Occipital lobe (tissue), 1 donor: ENCODE measurements at regions not wholly inside any gene's neighbourhood (a gene's known extent, or its start where the extent isn't known, plus 50 kb on each side); places are given as distances from the start of the nearest gene placed in this dataset.

Experiments
- DNase-seq: peaks from one replicate; lab custom pipeline; 2025; lab: John Stamatoyannopoulos, UW

- no peak for DNase-seq
These were observed 212.2 kb upstream of the SLC24A2 start for GRCh38 chr9:20001058-20001457.

DNA sequence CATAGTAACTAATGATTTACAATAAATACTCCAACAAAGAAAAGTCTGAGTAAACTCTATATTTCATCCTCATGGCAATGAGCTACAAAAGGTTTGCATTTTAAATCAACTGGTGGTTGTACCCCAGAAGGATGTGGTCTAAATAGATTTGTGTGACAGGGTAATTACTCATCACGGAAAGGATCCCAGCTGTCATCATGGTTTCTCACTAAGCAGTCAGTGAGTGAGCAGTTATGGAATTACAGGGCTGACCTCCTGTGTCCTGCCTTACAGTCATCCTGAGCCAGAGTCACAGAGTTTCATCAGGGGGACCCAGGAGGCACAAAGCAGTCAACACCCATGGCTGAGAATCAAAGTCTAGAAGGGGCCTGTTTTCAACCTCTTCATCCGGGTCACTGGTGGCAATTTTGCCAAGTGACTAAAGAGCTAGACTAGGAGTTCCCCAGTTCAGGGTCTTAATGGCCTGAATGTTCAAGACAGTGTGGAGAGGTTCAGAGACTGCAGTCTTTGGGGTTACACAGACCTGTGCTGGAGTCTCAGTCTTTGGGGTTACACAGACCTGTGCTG, 210.7 kb upstream of the SLC24A2 start:
- no peak for DNase-seq

DNA sequence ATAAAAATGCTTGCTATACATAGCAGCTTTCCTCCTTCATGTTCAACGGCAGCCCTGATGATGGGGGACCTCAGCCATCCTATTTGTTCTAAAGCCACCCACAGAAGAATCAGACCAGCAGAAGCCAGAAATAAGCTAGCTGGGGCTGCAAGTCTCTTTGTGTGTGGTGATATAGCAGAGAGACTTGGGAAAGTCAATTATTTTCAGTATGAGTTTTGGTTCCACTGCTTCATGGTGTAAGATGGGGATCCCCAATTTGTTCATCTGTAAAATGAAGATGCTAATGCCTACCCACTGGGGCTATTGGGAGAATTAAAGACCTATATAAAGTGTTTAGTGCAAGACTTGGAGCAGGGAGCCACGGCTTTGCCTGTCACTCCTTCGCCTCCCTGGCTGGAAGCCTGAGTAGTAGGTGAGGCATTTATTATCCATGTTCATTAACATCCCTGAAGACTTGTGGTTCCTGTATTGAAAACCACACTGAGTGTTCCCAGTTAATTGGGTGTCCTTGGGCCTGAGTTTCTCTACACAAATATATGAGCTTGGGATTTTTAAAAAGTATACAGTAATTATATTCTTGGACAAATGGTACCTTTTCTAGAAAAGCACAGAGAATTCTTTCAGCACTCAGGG, 210.1 kb upstream of the SLC24A2 start:
- DNase-seq, result no peak

GRCh38 chr9:19998153-19998552, 209.3 kb upstream of the SLC24A2 start:
- DNase-seq, result no peak

GRCh38 chr9:19995619-19996018, 206.8 kb upstream of the SLC24A2 start:
- no peak for DNase-seq

- DNase-seq, result no peak
These were observed 205.5 kb upstream of the SLC24A2 start for GRCh38 chr9:19994296-19994695.

DNA sequence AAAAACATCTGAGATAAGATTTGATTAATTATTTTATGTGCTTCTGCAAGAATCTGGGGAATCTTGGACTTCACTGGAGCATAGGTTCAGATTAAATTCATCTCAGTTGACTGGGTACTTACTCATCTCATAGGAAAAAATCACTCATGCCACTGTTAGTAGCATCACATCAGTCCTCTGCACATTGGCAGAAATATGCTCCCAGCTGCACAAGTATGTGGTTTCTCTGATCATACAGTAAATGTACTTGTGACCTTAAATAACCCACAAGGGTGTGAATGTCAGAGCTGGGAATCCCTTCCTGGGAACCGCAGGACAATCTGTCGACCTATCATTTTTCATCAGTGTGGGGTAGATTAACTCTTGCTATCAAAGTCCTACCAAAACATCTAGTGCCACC, 203.7 kb upstream of the SLC24A2 start:
- no peak for DNase-seq

GRCh38 chr9:19989213-19989612, 200.4 kb upstream of the SLC24A2 start:
- no peak for DNase-seq

GRCh38 chr9:19988281-19988680, 199.4 kb upstream of the SLC24A2 start:
- no peak for DNase-seq

- no peak for DNase-seq
These were observed 196.2 kb upstream of the SLC24A2 start for GRCh38 chr9:19985081-19985480.

- no peak for DNase-seq
These were observed 187.4 kb upstream of the SLC24A2 start for GRCh38 chr9:19976226-19976625.

- no peak for DNase-seq
These were observed 186.7 kb upstream of the SLC24A2 start for GRCh38 chr9:19975499-19975898.

GRCh38 chr9:19969721-19970120, 180.9 kb upstream of the SLC24A2 start:
- DNase-seq, result no peak

DNA sequence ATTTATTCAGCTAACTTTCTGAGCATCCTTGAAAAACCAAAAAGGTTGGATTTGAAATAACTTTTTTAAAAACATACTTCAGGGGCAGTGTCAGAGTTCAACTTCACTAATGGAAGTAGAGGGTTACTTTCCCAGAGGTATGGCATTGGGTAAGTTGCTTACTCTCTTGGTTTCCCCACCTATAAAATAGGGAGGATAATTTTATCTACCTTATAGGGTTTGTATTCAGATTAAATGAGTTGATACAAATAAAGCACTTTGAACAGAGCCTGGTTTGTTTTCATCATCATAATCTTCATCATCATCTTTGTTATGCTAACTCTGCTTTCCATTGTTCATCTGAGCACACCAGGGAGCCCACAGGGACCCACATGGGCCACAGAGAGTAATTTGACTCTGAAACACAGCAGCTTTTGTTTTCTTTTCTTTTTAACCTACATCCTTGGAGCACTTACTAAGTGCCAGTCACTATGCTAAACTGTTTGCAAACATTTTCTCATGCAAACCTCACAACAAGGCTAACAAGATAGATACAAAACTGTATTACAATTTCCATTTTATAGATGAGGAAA, 179.1 kb upstream of the SLC24A2 start:
- no peak for DNase-seq

DNA sequence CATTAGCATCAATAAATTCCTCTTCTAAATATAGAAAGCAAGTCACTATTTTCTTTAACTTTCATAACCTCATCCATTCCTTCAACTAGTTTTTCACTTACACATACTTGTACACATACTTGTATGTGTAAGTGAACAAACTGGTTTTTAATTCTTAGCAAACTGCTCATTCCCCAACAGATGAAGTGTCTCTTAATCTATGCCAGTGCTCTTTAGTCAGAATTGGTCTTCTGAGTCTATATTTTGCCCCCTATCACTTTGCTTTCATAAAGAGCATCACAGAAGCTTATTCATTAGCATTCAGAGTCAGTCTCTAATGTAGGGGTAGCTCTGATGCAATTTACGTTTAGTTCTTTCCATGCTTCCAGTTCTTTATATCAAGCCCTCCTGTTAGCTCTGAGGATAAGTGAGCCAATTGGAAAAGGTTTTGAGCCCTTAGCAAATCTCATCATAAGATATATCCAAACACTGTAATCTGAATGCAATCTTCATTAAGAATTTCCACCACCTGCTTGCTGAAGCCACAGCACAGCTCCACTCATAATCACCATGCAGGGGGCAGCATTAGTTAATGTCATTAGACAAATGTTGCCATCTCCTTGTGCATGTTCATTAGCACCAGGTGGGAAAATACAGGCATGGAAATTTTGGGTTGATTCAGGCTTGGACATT, 178.5 kb upstream of the SLC24A2 start:
- DNase-seq, result no peak

DNA sequence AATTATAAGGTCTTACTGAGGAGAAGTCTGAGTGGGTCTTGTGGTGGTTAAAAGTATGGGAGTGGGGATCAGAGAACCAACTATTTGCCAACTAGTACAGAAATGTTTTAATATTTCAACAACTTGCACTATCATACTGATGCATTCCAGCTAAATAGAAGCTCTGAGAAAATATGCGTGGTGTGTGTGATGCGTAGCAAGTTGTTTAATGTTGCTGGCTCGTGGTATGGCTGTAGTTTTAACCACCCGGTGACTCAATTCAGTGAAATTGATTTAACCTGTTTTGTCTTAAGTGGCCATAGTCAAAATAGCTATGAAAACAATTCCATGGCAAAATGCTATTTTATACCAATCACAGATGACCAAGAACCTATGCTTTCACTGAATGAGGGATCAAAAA, 176.5 kb upstream of the SLC24A2 start:
- no peak for DNase-seq

- no peak for DNase-seq
These were observed 159.2 kb upstream of the SLC24A2 start for GRCh38 chr9:19947996-19948395.

DNA sequence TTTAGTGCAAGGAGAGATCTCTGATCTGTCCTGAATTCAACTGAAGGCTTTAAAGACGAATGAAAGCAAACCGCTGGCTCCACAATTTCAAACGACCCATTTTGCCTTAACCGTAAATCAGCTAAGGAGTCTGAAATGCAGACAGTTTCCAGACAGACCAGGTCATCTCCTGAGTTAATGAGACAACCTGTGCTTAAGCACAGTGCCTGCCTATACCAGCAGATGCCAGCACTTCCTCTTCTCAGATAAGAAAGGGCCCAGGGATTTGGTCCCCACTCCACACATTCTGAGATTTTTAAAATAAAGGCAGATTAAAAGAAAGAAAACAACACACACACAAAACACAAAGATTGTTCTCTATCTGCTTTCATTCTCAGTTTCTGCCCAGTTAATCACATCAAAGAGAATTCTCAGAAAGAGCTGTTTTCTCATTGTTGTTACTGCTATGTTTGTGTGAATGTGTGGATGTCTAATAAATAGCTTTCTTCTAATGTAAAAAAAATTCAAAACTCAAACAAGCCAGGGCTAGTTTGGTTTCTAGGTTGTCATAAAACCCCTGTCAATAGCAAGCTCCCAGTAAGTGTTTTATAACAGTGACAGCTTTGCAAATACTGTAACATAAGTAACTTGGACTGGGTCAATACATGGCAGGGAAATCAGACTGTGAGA, 157.7 kb upstream of the SLC24A2 start:
- no peak for DNase-seq

GRCh38 chr9:19941874-19942273, 153.0 kb upstream of the SLC24A2 start:
- no peak for DNase-seq

DNA sequence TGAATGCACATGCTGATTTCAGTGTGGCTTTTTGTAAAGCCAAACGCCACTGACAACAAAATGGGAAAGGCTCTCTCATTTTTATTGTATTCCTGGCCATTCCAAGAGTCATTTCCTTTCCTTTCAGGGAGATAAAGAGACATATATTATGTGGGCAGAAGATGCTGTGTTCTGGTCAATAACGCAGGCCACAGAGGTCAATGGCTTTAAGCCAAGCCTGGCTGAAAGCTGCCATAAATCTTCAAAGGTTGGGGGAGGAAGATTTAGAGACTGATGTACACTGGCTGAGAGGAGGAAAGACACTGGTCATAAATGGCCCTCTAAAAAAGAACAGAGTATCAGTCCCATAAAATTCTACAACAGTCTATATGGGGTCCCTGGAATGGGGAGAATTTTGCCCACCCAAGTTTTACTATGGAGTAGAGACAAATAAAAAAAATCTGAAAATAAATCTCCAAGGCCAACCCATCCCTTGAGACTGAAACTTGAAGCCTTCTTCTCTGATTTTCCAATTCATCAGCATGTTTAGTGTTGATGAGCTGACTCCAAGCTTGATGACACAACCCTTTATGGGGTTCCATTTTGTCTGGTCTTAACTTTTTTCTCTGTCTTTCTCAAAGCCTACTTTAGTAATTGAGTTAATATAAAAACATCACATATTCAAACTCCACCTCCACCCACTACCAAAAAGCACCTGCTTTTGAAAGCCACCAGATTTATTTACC, 152.1 kb upstream of the SLC24A2 start:
- no peak for DNase-seq

DNA sequence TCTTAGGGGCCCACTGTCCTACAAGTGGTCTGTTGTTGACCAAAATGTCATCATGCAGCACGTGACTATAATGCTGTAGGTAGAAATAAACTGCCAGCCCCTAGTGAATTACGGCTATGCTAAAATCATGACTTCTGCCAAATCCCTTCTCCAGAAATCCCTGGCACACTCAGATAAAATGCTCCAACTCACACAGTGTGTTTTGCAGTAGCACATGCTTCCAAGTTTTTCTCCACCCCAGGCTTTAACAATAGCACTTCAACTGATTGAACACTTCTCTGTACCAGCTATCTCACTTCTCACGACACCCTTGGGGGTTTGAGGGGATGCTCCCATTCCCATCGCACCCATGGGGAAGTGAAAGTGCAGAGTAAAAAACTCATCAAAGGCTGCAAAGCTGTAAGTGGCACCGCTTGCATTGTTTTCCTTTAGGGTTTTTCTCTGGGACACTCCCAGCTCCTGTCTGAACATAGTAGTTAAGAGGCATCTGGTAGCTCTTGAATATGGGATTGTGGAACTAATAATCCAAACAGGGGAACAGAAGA, 151.0 kb upstream of the SLC24A2 start:
- no peak for DNase-seq
